Heart left ventricle (tissue), 16 donors: ENCODE measurements at regions not wholly inside any gene's neighbourhood (a gene's known extent, or its start where the extent isn't known, plus 50 kb on each side); places are given as distances from the start of the nearest gene placed in this dataset.

Experiments used
- ATAC-seq, 4 donors: fragments of 200-7000 bp; cut with Tn5 transposase; one replicate each; pipeline ENCODE4 v1.9.1; 2020 to 2022; ENCODE audit warnings: moderate library complexity in 4 of 4, mild to moderate bottlenecking in 3 of 4, moderate number of reproducible peaks in 1 of 4
- DNase-seq, 5 donors: peaks; one replicate each; pipeline ENCODE4 v3.0.0-alpha.2; 2020
- H3K27ac ChIP-seq, 12 donors: fragments of 200-600 bp; sonication (generic) in 4 of 12; one replicate each; pipeline versions ENCODE4 v1.5.0 to v1.8.0; 2016 to 2022; ENCODE audit warnings: mild to moderate bottlenecking in 2 of 12
- H3K27me3 ChIP-seq, 9 donors: fragments of 200-600 bp; sonication (generic) in 2 of 9; one replicate each; pipeline versions ENCODE4 v1.5.1 to v1.8.0; 2016 to 2022; ENCODE audit warnings: mild to moderate bottlenecking in 3 of 9
- H3K36me3 ChIP-seq, 9 donors: fragments of 200-600 bp; sonication (generic) in 2 of 9; one replicate each; pipeline versions ENCODE4 v1.5.0 to v1.8.0; 2018 to 2022; ENCODE audit warnings: mild to moderate bottlenecking in 2 of 9
- H3K4me1 ChIP-seq, 12 donors: fragments of 200-600 bp; sonication (generic) in 4 of 12; one replicate each; pipeline versions ENCODE4 v1.5.0 to v1.8.0; 2016 to 2022; ENCODE audit warnings: mild to moderate bottlenecking in 3 of 12
- H3K4me3 ChIP-seq, 12 donors: fragments of 200-600 bp; sonication (generic) in 4 of 12; one replicate each; pipeline versions ENCODE4 v1.5.0 to v1.8.0; 2017 to 2022; ENCODE audit warnings: mild to moderate bottlenecking in 9 of 12, moderate library complexity in 4 of 12
- H3K9me3 ChIP-seq, 12 donors: fragments of 200-600 bp; sonication (generic) in 4 of 12; one replicate each; pipeline versions ENCODE4 v1.5.0 to v1.8.0; 2016 to 2022; ENCODE audit warnings: mild to moderate bottlenecking in 1 of 12
- POLR2A ChIP-seq, 2 donors: fragments of 450-650 bp; IDR thresholded peaks; one replicate each; pipeline ENCODE4 v1.6.1; 2017; ENCODE audit warnings: antibody characterized with exemption in 2 of 2, mild to moderate bottlenecking in 2 of 2, moderate library complexity in 2 of 2
- WGBS, 4 donors: extraction: QIAGEN DNeasy Blood & Tissue Kit in 2 of 4; methylation state at CpG; one replicate each; pipeline versions ENCODE4 v1.1.5 to v1.1.7; 2013 to 2018; 5-methylcytosine and 5-hydroxymethylcytosine counted together
- intact Hi-C, 10 donors: fragments of 100-400 bp; cut with DNase I; formaldehyde crosslinking; loops; one replicate each; pipeline versions ENCODE4 v1.11.1 to v1.14.2; 2022
- TF ChIP-seq, protein P1 (sequence below), 12 donors: fragments of 200-600 bp; sonication (generic) in 4 of 12; IDR thresholded peaks; one replicate each; pipeline versions ENCODE4 v1.5.0 to v1.8.0; 2018 to 2022; ENCODE audit warnings: antibody characterized with exemption in 12 of 12, mild to moderate bottlenecking in 5 of 12
- donor health status: ischemic (EF 13 %, LVEDD 7.1; RV severe dilation, severe dysfunction).
- donor health status: healthy with polysubstance abuse.
- donor health status: DM: no; HTN: yes; CAD: no.
- donor health status: DM: no; HTN: no; CAD: no.
- donor health status: ischemic (EF 25% LVEDD 6.9; RV normal size, moderate dysfunction).
- donor health status: ischemic (EF 25% LVEDD 5.7; RV mildly dilated, moderate dysfunction).
- donor health status: healthy.
- donor health status: DM: yes; HTN: yes; CAD: no.
- donor health status: ischemic (EF 35%, LVEDD 5.7; RV mildly dilated, moderate dysfunction).
- donor health status: nonischemic (EF 11% LVEDD 7.7; RV severe dilation, severe dysfunction).
- donor health status: DM: yes; HTN: yes; CAD: no.
- donor health status: PGD.
- donor health status: ischemic (EF 29% LVEDD 5.4; RV normal size, mild dysfunction).
- donor health status: nonischemic (EF 23%, LVEDD 6.1; RV moderate dilation, normal function).

DNA sequence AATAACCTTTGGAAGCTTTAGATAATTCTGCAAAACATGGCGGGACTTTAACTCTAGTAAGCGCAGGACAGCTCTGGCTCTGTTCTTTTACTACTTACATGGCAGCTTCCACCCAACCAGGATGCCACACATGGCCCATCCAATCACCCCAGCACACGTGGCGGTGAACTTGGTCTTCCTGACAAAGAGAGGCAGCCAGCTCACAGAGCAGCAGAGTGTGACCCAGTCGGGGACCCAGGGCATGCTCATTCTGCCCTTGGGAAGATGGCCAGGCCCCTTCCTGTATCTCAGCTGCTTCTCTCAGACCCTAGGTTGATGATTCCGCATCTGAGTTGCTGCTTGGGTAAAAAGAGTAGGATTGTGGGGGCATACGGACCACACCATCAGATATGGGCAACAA is 172.1 kb downstream of the USP12 start:
- WGBS, 4 donors, result 90 to 95% (median 92%) methylated on average over 7 of the region's 7 CpGs
- no peak for DNase-seq
- Histone ChIP-seq H3K9me3 (peaks cover 0 to 10% (median 0%) of the 10 kb centered on the region in 12 donors), H3K36me3 (no peaks in the 10 kb centered on the region), H3K27me3 (no peaks in the 10 kb centered on the region), H3K4me1 (peaks cover 0 to 15% (median 3%) of the 10 kb centered on the region in 12 donors), H3K27ac (no peak overlapping the region), H3K4me3 (no peak overlapping the region)
- intact Hi-C loops, result loop anchor here in 2 of 10 donors (10.0 kb wide), 2 partner anchors 165 to 175 kb away; partner anchors contain the start of gene USP12 (in 1 of the 2)
- ATAC-seq, result no peak
- TF ChIP-seq, protein P1, sequence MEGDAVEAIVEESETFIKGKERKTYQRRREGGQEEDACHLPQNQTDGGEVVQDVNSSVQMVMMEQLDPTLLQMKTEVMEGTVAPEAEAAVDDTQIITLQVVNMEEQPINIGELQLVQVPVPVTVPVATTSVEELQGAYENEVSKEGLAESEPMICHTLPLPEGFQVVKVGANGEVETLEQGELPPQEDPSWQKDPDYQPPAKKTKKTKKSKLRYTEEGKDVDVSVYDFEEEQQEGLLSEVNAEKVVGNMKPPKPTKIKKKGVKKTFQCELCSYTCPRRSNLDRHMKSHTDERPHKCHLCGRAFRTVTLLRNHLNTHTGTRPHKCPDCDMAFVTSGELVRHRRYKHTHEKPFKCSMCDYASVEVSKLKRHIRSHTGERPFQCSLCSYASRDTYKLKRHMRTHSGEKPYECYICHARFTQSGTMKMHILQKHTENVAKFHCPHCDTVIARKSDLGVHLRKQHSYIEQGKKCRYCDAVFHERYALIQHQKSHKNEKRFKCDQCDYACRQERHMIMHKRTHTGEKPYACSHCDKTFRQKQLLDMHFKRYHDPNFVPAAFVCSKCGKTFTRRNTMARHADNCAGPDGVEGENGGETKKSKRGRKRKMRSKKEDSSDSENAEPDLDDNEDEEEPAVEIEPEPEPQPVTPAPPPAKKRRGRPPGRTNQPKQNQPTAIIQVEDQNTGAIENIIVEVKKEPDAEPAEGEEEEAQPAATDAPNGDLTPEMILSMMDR (IDR thresholded peaks at IDR 0.05), result no peak
- TF ChIP-seq POLR2A (IDR thresholded peaks at IDR 0.05), result no peak

DNA sequence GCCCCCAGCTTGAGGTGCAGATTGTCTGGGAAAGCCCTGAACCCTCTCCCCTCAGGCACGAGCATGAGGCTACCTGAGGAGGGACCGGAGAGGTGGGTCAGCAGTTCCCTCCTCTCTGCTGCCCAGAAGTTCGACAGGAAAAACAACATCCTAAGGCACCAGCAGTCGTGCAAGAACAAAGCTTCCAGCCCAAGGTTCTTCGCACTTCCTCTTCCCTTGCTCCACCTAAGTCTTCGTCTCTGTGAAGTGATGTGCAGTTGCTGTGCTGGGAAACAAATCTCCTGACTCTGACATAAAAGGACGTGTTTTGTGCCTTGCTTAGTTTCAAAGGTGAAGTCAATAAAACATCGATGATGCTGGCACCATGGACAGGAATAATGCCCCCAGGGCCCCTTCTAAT is 173.3 kb downstream of the USP12 start:
- Histone ChIP-seq H3K27ac (peak overlapping the region in 8 of 12 donors; percentile 8 to 68 (median 46)), H3K4me1 (peaks cover 0 to 17% (median 3%) of the 10 kb centered on the region in 12 donors), H3K9me3 (peaks cover 0 to 9% (median 0%) of the 10 kb centered on the region in 12 donors), H3K4me3 (no peak overlapping the region), H3K27me3 (no peaks in the 10 kb centered on the region), H3K36me3 (no peaks in the 10 kb centered on the region)
- intact Hi-C loops, result loop anchor here in 2 of 10 donors (10.0 kb wide), 2 partner anchors 167 to 177 kb away; partner anchors contain the start of gene USP12 (in 1 of the 2)
- peak in 2 of 4 donors; percentile 20 to 91 for ATAC-seq
- no peak for TF ChIP-seq POLR2A (IDR thresholded peaks at IDR 0.05)
- 50 to 52% (median 51%) methylated on average over 8 of the region's 8 CpGs for WGBS, 4 donors
- DNase-seq, result no peak

DNA sequence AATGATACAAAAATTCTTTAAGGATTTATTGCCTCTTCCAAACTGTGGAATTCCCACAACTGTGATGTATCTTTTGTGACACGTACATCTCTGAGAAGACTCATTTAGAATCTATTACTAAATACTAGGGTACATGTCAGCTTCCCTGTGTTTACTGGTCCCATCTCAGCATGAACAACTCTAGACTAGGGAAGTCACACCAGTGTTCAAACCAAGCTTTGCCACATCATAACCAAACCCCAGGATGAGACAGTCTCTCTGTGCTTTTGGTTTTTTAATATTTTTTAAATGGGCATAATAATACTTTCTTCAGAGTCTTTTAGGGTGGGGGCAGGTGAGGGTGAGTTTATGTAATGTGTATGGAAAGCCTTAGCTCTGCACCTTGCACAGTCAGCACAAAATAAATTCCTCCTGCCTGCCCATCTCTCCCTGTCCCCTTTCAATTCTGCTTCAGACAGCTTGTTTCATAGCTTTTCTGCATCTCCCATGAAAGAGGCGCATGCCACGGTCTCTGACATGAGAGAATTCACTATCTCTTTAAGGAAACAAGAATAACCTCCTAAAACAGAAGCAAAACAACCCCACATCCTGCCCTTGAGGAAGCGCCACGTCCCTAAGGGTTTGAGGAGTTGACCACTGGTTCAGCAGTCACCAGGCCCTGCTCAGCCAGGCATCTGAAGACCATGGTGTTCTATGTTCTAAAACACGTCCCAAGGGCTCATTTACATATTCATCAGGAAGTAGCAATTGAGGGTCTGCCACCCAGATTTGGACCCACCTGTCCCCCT is 174.5 kb downstream of the USP12 start:
- DNase-seq, result peak in 2 of 5 donors; percentile 46 to 51
- WGBS, 4 donors, result 48 to 59% (median 53%) methylated on average over 6 of the region's 6 CpGs
- TF ChIP-seq, protein P1 (IDR thresholded peaks at IDR 0.05), result no peak
- no peak for TF ChIP-seq POLR2A (IDR thresholded peaks at IDR 0.05)

DNA sequence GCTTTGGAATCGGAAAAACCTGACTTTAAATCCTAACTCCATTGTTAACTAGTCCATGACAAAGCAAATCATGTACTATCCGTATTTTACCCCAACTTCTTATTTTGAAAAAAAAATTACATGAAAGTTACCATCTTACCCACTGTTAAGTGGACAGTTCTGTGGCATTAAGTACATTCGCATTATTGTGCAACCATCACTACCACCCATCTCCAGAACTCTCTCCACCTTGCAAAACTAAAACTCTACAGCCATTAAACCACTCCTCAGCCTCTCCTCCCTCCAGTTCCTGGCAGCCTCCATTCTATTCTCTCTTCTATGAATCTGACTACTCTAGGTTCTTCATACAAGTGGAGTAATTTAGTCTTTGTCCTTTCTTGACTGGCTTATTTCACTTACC is 176.5 kb downstream of the USP12 start:
- TF ChIP-seq, protein P1 (IDR thresholded peaks at IDR 0.05), result no peak
- 94 to 96% (median 95%) methylated on average over 3 of the region's 3 CpGs for WGBS, 4 donors
- no peaks in the 10 kb centered on the region for H3K27me3 ChIP-seq
- no peak overlapping the region for H3K4me3 ChIP-seq
- DNase-seq, result no peak
- H3K9me3 ChIP-seq, result peaks cover 0 to 5% (median 0%) of the 10 kb centered on the region in 12 donors
- intact Hi-C loops, result loop anchor here in 2 of 10 donors (10.0 kb wide), 2 partner anchors 170 to 180 kb away; partner anchors contain the start of gene USP12 (in 1 of the 2)
- peaks cover 0 to 36% (median 6%) of the 10 kb centered on the region in 12 donors for H3K4me1 ChIP-seq
- no peaks in the 10 kb centered on the region for H3K36me3 ChIP-seq
- no peak for ATAC-seq
- H3K27ac ChIP-seq, result no peak overlapping the region

More for the DNA sequence above, 174.5 kb downstream of the USP12 start:
- Histone ChIP-seq H3K27me3 (no peaks in the 10 kb centered on the region), H3K4me1 (peaks cover 0 to 27% (median 5%) of the 10 kb centered on the region in 12 donors), H3K4me3 (no peak overlapping the region), H3K9me3 (peaks cover 0 to 5% (median 0%) of the 10 kb centered on the region in 12 donors), H3K27ac (peak overlapping the region in 7 of 12 donors; percentile 8 to 67 (median 45)), H3K36me3 (no peaks in the 10 kb centered on the region)
- peak in 3 of 4 donors; percentile 34 to 79 (median 55) for ATAC-seq
- intact Hi-C loops, result loop anchor here in 2 of 10 donors (10.0 kb wide), 2 partner anchors 168 to 178 kb away; partner anchors contain the start of gene USP12 (in 1 of the 2)
